SK-N-DZ (cell line): ENCODE measurements at regions not wholly inside any gene's neighbourhood (a gene's known extent, or its start where the extent isn't known, plus 50 kb on each side); places are given as distances from the start of the nearest gene placed in this dataset.

Experiments
- DNase-seq: peaks from one replicate; pipeline ENCODE4 v3.0.0-alpha.2; 2015; ENCODE audit warnings: low spot score

DNA sequence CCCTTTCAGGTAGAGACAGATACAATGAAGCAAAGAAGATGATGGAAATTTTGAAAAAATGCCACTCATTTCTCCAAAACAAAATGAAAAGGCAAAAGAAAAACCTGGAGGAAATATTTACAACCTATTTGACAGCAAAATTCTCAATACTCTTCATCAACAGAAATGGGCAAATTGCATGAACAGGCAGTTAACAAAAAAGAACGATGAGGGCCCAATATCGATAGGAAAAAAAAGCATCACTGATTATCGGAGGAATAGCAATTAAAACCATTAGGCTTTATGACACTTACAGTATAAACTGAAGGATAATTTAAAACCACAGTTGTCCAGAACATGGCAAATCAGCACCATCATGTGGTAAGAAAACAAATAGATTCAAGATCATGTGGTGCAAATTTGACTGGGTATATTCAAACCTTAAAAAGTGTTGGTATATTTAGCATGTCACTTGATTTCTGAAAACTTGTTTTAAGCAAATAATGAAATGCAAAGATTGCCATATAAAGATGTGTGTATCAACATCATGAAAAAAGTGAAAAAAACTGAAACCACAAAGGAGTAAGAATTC is 222.9 kb downstream of the BRD1 start:
- DNase-seq: no peak

DNA sequence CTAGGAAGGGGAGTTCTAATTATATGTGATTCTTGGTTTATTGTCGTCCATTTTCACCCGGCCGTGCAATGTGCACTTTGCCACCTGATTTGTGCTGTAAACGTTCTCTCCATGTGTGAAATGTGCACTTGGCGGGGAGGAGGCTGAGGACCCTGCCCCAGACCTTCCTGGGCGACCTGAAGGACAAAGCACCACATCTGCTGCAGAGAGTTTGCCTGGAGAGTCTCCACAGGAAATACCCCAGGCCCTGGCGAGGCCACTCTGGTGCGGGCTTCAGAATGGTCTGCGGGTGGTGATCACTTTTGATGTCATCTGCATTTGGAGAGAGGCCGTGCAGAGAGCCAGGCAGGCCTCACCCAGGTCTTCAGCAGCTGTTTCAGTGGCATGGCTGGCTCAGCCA is 224.7 kb downstream of the BRD1 start:
- DNase-seq: no peak

DNA sequence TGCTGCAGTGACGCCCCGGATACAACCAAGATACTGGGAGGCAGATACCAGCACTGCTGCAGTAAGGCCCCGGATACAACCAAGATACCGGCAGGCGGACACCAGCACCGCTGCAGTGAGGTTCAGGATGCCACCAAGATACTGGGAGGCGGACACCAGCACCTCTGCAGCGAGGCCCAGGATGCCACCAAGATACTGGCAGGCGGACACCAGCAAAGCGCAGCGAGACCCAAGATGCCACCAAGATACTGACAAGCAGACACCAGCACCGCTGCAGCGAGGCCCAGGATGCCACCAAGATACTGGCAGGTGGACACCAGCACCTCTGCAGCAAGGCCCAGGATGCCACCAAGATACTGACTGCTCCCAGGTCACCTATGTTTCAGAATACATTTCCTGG is 225.2 kb downstream of the BRD1 start:
- DNase-seq: no peak

GRCh38 chr22:49601614-49602321 is 225.9 kb downstream of the BRD1 start:
- no peak for DNase-seq

DNA sequence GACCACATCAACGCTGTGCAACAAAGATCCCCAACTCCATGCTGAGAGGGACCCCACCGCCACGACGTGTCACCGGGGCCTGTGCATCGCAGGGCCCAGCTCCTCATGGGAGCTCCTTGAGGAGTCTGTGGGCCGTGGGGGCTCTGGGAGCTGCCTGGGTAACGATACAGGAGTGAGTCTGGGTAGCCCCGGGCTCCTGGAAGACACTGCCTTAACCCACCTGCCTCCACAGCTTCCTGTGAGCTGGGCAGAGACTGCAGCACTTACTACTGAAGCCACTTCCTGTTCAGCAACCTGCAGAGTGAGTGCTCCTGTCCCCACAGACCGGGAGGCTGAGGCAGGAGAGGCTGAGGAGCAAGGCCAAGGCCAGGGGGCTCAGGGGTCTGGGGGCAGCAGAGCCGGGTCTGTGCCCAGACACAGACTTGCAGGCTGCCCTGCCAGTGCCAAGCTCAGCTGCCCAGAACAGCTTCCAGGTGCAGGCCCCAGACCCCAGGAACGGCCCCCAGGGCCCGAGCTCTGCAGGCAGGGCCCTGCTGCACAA is 226.7 kb downstream of the BRD1 start:
- no peak for DNase-seq

DNA sequence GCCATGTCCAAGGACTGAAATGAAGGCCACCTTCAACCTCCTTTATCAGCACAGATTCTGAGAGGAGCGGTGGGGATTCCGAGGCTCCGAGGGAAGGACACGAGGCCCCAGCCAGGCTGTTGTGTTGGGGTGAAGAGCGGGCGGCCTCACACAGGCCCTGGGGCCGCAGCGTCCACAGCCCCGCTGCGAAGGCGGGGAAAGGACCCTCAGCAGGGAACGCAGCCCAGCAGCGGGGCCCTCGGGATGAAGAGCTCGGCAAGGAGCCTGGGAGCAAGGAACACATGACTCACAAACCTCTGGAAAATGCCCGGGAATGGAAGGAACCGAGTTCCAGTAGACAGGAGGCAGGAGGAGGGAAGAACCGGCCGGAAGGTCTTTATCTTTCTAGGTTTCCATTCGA is 227.2 kb downstream of the BRD1 start:
- DNase-seq: no peak

GRCh38 chr22:49599691-49600455 is 227.8 kb downstream of the BRD1 start:
- no peak for DNase-seq

- no peak for DNase-seq
Measured at GRCh38 chr22:49599039-49599438, 228.6 kb downstream of the BRD1 start.

- no peak for DNase-seq
Measured at GRCh38 chr22:49598338-49598737, 229.3 kb downstream of the BRD1 start.

- no peak for DNase-seq
Measured at GRCh38 chr22:49597428-49598039, 230.1 kb downstream of the BRD1 start.

- DNase-seq: no peak
Measured at GRCh38 chr22:49595465-49596078, 232.1 kb downstream of the BRD1 start.

DNA sequence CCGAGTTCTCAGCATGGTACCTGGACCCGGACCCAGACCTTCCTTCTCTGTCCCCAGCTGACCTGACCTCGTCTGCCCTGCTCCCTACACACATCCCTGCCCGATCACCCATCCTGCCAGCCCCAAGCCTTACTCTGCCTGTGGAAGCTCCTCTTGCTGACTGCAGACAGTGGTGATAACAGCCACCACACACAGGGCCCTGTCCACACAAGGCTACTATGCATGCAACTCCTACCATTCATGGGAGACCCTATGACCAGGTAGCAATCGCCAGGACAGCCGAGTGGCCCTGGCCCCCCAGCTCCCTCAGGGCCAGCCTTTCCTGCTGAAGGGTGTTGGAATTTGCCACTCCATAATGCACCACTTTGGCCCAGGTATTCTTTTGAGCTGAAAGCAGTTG is 233.6 kb downstream of the BRD1 start:
- DNase-seq: no peak

- DNase-seq: no peak
Measured at GRCh38 chr22:49593509-49593908, 234.2 kb downstream of the BRD1 start.

GRCh38 chr22:49592780-49593501 is 234.7 kb downstream of the BRD1 start:
- DNase-seq: no peak

GRCh38 chr22:49590851-49591445 is 236.7 kb downstream of the BRD1 start:
- DNase-seq: no peak

DNA sequence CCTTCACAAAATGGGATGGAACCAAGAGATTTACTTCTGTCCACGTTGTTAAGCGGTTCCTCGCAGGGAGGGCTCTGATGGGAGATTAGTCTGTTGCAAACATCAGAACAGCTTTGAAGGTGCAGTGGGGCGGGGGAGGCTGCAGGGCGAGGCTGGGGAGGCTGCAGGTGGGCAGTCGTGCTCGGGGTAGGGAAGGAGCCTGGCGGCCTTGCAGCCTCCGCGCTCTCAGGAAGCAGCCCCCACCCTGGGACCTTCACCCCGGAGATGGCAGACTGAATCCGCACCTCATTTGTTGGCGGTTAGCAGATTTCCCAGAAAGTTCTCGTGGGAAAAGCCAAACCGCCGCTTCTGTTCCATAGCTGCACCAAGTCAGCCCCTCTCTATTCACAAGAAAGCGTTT is 237.3 kb downstream of the BRD1 start:
- DNase-seq: no peak

DNA sequence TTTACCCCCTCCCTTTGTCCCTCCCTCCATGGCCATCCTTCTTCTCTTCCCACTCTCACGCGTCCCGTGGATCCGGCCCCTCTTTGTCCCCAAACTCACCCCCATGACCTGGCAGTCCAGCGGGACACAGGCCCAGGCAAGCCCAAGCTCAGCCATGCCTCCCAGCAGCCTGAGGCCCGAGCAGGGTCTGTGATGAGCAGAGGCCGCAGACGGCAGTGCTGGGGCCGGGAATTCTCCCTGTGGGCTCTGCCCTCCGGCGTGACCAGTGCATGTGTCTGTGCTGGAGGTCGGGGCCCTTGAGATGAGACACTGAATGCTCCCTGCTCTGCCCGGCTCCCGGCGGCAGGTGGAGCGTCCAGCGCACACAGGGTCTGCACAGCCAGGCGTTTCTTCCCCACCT is 237.9 kb downstream of the BRD1 start:
- no peak for DNase-seq

- no peak for DNase-seq
Measured at GRCh38 chr22:49589301-49589700, 238.4 kb downstream of the BRD1 start.

GRCh38 chr22:49588739-49589138 is 238.9 kb downstream of the BRD1 start:
- DNase-seq: no peak

DNA sequence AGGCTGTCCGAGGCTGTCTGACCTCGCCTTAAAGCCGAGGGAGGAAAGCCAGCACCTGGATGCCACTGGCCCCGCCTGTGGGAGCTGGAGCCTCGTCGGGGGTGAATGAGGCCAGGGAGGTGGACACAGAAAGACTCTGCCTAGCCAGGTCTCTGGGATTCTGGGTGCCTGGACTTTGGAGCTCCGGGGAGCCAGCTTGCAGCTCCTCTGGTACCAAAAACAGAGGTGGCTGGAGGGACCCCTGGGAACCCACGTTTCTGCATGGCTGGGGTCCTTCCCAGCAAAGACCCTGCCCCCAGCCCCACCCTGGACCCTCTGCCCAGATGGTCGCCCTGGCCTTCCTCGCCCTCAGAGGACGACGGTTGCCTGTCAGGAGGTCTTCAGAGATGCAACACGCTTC is 239.7 kb downstream of the BRD1 start:
- no peak for DNase-seq

- no peak for DNase-seq
Measured at GRCh38 chr22:49587421-49587820, 240.3 kb downstream of the BRD1 start.
